GM21825 (cell line): ENCODE measurements at regions not wholly inside any gene's neighbourhood (a gene's known extent, or its start where the extent isn't known, plus 50 kb on each side); places are given as distances from the start of the nearest gene placed in this dataset.

Experiments
- ATAC-seq: cut with Tn5 transposase; IDR thresholded peaks from one replicate; pipeline ENCODE4 v1.9.1; 2021; ENCODE audit warnings: mild to moderate bottlenecking, moderate library complexity; ENCODE audit not compliant: unreplicated experiment

DNA sequence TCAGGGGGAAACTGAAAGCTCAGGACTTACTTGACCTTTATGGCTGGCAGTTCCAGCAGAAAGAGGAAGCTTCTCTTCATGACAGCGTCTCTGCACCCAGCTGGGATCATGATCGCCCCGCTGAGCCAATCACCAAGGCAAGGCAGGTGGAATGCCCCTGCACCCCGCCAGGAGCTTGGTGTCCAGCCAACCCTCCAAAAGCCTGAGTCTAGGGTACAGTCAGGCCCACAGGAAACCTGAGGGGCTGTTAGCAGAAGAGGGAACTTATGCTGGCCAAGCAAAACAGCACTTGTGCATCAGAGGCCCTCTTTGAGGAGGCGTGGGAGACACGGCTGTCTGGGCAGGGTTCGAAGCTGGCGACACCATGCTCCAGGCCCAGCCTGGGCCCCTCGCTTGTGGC lies 188.3 kb upstream of the GMDS start:
- ATAC-seq = no peak

DNA sequence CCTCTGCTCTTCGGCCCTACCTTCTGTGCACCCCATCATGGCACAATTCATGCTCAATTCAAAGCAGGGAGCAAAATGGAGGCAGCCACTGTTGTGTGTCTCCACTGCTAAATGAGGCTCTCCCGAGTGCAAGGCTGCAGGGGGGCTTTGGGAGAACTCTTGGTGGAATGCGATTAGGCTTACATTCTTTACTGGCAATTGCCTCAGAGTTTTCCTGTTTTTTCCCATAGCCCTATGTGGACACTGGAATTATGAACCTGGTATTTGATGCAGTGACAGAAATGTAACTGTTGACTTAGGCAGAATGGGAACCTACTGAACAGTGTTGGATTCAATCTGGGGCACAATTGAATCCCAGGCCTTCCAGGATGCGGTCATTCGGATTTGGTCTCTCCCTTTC lies 187.9 kb upstream of the GMDS start:
- ATAC-seq = no peak

DNA sequence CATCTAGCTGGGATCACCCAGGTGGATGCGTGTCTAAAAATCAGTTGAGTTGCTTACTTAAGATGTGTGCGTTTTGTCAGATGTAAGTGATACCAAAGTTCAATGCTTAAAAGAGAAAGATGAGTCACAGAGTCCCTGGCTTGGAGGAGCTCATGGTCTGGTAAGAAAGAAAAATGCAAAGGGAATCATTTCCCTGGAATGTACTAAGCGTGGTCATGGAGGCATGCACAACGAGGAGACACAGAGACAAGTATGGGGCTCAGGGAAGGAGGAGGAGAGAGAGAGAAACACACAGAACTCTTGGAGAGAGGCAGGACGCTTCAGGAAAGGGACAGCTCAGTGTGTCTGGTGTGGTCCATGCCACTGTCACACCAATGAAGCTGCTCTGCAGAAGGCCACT lies 186.9 kb upstream of the GMDS start:
- no peak for ATAC-seq

DNA sequence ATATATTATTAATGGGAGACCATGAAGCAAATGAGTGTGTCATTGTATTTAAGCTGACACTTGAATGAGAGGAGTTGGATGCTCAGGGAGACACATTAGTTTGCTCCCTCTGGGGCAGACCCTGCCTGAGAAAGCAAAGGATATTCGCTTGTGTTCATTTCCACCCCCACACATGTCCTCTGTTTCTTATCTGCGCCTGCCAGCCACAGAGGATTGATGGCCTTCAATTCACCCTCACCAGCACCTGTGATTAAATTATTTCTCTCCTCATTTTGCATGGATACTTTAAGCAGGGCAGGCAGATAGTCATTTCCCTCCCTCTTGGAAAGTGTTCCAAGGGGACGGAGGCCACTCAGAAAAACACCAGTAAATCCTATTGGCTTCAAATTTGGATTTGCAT lies 185.2 kb upstream of the GMDS start:
- ATAC-seq = no peak

DNA sequence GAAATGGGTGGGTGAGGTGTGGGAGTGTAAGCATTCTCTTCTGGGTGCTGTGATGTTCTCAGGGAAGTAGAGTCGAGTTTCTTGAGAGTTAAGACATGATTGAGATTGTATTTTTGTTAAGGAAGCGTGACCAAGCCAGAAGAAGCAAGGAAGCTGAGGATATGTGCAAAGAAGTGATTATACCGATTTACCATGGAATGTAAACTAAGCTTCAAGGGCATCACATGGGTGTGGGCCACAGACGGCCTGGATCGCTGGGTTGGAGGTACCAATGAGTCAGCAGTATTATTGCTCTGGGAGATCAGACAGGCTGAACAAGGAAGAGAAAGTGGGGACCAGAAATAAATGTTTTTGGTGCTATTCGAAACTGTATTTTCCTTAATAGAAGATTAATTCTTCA lies 184.1 kb upstream of the GMDS start:
- no peak for ATAC-seq

DNA sequence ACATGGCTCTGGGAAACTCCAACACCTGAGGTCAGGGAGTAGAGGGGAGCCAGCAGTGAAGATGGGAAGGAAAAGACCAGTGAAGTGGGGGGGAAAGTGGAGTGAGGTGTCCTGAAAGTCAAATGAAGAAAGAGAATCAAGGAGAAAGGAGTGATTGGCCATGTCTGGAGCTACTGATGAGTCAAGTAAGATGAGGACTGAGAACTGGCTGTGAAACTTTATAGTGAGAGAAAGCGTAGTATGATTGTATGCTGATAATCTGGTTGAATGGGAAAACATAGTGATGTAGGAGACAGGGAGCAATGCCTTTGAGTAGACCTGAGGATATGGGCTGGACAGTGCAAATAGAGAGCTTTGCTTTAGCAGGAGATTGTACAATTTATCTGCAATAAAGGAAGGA lies 183.6 kb upstream of the GMDS start:
- ATAC-seq = no peak

DNA sequence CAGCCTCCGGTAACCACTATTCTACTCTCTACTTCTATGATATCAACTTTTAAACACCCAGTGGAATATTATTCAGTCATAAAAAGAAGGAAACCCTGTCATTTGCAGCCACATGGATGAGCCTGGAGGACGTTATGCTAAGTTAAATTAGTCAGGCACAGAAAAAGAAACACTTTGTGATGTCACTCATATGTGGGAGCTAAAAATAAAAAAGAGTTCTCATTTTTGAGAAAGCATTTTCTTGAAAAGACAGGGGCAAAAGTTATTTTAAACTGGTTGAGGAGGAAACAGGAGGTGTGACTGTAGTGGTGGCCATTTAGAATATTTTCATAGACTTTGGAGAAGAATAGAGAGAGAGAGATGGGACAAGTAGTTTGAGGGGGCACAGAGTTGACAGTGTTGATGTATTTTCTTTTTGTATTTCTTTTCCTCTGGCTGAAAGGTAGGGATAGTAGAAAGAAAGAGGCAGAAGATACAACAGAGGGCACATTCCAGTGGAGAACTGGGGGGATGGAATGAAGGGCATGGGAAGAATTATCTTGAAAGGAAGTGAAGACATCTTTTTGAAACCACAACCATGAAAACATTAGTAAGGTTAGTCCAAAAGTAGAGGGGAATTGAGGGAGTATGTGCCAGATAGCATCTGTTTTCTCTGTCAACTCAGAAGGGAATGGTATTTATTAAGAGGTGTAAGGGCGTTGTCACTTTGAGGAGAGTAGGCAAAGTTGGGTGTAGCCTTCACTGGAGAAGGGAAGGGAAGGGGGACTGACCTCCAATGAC lies 181.3 kb upstream of the GMDS start:
- no peak for ATAC-seq

DNA sequence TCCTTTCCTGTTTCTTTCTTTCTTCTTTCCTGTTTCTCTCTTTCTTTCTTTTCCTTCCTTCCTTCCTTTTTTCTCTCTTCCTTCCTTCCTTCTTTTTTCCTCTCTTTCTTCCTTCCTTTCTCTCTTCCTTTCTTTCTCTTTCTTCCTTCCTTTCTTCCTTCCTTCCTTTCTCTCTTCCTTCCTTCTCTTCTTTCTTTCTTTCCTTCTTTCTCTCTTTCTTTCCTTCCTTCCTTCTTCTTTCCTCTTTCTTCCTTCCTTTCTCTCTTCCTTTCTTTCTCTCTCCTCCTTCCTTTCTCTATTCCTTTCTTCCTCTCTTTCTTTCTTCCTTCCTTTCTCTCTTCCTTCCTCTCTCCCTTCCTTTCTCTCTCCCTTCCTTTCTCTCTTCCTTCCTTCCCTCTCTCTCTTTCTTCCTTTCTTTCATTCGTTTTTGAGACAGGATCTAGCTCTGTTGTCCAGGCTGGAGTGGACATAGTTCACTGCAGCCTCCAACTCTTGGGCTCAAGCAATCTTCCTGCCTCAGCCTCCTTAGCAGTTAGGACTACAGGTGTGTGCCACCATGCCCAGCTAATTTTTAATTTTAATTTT lies 170.8 kb upstream of the GMDS start:
- ATAC-seq = no peak

DNA sequence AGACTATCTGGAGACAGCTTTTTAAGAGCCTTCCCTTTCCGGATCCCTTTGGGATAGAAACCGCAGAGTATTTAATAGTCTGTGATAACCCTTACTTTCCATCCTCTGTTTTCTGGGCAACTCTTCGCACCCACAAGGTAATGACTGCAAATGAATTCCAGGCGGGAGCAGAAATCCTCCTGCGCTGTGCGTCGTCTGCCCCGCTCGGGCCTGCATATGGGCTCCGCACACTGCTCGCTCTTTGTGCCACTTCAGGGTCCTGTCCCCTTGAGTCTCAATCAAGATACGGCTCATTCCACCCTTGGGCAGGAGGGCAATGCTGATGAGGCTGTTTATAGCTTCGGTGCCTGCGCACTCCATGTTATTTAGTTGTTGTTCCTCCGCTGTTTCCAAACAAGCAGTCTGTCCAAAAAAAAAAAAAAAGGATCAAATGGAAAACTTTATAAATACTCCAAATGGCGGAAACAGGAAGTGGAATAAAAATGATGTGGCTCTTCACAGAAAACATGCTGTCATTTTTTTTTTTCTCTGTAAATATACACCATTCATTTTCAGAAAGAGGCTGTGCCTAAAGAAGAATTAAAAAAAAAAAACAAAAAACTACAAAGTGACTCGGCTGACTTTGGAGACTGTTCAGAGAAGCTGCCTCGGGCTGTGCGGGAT lies 169.6 kb upstream of the GMDS start:
- ATAC-seq = no peak

DNA sequence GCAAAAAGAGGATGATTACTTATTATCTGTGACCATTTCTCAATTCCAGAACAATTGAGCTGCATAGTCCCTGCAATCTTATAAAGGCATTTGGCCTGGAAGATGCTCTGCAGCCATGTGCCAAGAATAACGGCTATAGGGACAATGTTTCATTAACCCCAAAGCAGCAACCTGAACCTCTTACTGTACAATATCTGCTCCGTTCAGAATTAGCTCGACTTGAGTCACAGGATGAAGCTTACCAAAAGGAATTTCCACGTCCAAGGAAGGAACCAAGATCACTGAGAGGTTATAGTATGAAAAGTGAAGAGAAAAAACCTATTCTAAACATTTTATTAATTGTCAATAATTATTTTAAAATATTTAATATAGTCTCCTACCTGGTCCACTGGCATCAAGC lies 167.3 kb upstream of the GMDS start:
- no peak for ATAC-seq

DNA sequence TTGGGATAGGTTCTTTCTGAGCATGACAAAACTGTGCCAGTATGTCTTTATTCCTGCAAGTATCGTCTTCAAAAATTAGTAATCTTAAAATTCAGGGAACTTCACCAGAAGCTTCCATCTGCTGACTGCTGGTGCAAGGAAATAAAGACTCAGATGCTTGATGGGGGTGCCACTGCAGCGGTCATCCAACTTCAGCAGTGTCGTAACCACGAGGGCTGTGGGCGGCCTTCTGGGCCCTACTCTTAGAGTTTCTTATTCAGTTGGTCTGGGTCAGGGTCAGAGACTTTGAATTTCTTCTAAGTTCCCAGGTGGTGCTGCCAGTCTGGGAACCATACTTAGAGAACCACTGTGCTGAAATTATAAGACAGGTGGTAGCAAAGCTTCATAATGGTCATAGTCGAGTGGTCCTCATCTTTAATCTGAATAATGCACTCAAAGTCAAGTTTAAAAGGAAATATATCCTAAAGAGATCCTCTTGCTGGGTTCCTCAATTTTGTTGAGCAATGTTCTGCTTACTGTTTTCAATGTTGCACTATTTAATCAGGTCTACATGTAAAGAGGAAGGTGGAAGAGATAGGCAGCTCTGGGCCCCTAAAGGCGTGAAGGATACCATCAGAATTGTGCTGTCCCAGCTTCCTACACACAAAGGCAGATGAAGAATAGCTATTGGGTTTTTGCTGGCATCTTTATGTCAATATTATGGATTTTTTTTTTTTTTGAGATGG lies 165.4 kb upstream of the GMDS start:
- no peak for ATAC-seq

DNA sequence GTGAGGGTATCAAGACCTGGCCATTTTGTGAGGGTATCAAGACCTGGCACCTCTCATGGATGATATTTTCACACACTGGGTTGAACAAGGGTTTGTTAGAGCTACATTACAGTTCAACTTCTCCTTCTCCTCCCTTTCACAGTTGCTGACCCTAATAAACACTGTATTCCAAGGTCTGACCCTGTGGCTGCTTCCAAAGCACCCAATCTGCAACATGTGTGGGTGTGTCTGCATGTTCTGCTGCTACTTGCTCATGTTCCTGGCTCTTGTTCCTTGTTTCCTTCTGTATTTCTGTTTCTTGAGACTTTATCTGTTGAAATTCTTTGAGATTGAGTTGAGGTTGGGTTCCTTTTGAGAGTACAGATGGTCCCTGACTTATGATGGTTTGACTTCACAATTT lies 162.1 kb upstream of the GMDS start:
- ATAC-seq = no peak

DNA sequence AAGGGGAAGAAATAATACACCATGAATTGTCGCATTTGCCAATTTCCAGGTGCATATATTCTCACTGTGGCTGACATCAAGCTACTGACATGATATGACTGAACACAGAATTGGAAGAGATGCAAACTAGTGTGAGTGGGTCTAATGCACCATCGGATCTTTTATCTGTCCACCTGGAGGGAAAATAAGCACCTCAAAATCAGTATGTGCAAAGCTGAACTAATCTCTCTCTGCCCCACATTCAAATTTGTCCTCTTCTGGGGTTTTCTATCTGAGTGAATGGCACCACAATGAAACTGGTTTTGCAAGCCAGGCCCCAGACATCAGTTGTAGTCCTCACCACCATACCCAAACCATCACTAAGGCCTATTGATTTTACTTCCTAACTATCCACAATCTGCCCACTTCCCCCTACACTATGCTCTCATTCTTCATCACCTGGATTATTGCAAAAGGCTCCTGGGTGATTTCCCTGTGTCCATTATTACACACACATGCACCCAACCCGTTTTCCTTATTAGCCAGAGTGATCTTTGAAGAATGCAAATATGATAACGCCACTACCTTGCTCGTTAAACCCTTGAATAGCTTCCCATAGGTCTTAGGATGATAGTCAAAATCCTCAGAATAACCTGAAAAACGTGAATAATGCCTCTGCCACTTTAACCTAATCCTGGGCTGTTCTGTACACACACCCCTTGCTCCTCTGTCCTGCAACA lies 159.0 kb upstream of the GMDS start:
- ATAC-seq = no peak

DNA sequence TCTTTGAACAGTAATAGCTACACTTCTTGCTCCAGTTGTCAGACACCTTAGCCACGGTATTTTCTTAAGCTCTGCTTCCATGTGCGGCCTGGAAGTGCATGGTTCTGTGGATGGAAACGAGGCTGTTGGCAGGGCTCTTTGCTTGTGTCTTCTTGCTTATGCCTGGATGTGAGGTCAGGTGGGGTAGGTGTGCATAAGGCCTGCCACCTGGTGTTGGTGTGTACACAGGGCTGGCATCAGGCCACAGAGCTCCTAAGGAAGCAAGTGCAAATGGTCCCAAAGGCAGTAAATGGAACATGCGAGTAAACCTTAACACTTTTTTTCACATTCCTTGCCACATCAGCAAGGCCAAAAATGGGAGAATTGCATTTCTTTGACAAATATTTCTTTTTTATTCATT lies 158.1 kb upstream of the GMDS start:
- ATAC-seq = no peak

DNA sequence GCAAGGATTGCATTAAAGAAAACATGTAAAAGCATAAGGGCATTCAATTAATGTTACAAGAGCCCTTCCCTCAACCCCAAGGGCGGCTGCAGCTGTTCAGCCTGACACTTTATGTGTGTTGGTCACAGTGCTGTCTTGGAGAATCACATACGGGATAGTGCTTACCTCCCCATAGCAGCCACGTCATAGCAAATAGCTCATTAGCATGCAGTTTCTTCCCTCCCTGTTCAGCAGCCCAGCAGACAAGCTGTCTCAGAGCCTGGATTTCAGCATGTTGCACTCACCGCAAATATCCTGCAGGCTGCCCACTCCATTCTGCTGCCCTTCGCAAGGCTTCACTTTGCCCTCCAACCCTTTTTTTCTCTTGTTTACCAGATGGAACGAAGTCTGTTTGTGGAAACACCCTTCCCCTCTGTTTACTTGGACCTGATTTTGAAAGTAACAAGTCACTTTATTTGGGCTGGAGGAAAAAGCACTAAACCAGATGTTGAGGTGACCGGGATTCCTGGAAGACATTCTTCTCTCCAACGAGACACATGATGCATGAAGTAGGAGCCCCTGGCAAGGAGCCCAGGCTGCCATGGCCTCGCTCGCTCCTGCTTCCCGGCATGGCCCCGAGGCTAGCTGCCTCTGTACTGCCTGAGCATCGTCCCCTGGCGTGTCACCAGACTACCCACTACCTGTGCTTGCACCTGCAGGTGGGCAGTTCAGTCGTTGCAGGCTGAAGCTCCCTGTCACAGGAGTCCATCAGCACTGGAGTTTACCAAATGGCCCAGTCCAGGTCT lies 151.6 kb upstream of the GMDS start:
- no peak for ATAC-seq

DNA sequence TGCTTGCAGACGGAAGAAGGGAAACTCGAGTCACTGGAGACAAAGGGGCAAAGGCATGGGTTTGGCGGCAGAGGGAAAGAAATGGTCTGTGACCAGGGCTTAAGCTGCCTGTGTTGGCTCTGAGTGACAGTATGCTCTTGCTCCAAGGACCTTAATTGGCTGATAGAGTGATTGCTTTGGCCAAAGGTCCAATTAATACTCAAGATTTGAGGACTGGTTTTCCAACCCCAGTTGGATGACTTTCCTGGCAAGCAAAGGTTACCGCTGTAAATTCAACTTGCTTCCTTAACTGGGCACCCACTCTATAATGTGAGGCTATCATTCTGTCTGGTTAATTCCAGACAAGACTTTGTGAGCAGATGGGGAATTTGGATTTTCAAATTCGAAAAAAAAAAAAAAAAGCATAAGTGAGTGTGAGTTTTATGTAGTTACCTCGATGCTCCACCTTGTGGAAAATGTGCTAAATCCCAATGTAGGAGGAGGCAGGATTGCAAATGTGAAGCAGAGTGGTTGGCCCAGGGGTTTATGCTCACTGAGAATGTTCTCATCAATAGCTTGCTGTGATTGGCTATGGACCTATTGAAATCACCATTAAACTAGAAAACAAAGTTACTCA lies 150.7 kb upstream of the GMDS start:
- ATAC-seq = no peak

DNA sequence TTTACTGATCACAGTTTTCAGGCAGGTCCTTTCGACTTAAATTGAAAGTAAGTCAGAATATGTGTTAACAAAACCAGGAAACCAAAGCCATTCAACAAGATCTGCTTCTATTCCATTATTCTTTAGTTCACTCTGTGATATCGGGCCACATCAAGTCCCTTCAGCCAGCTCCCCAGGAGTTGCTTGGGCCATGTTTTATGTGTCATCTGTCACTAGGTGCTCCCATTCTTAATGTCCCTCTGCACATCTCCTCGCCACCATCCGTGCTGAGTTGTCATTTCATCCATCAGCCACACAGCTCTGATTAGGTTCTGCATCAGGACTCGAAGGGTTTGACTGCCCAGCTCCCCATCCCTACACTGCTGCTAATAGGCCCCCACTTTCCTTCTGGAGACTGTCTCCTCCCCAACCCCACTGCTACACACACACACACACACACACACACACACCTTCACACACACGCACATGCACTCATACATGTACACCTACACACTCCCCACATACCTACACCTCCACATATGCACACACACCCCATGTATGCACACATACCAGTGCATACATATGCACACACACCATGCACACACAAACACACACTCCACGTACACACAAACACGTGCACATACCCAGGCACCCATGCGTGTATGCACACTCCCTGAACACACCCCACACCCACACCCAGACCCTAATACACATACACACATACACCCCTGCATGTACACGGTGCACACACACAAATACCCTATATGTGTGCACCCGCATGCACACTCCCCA lies 143.3 kb upstream of the GMDS start:
- ATAC-seq = no peak

DNA sequence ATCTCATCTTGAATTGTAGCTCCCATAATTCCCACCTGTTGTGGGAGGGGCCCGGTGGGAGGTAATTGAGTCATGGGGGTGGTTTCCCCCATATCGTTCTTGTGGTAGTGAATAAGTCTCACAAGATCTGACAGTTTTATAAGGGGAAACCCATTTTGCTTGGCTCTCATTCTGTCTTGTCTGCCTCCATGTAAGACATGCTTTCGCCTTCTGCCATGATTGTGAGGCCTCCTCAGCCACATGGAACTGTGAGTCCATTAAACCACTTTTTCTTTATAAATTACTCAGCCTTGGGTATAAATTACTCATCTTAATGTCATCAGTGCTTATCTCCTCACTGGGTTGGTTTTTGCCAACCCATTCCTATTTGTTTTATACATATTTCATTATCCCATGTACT lies 142.0 kb upstream of the GMDS start:
- ATAC-seq = no peak

DNA sequence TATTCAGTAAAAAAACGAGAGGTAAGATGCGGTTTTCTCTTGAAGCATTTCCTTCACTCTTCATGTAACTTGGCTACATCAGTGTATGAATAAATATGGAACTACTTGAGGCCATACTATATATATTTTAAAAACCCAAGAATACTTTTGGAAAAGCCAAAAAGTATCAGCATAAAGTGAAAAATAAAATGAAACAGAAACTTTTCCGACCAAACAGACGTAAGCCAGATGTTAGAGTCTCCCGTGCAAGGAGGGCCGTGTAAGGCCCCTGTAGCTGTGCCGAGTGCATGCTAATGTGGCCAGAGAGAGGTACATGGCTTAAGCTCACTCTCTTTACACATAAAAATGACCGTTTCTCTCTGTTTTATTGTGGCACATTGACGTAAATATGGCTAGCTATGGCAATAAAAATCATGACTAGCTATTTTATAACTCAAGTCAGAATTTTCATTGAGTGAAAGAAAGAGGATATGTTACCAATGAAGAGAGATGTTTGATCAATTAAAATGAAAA lies 140.1 kb upstream of the GMDS start:
- no peak for ATAC-seq
